AML-193 (cell line): ENCODE measurements at regions not wholly inside any gene's neighbourhood (a gene's known extent, or its start where the extent isn't known, plus 50 kb on each side); places are given as distances from the start of the nearest gene placed in this dataset.
"Not testable (repeated sequence)": the region's sequence is repeated elsewhere in the genome, so short reads cannot be mapped to it uniquely, and the experiment has no call there.

Experiments used
- DNase-seq, 2 experiments: peaks; one replicate each; lab custom pipeline; 2025; lab: John Stamatoyannopoulos, UW

GRCh38 chrX:120702337-120702736, 72.5 kb upstream of the C1GALT1C1 start:
- DNase-seq: not testable (repeated sequence)

GRCh38 chrX:120697053-120697452, 67.2 kb upstream of the C1GALT1C1 start:
- DNase-seq: no peak

- DNase-seq: no peak
These were observed 62.5 kb upstream of the C1GALT1C1 start for GRCh38 chrX:120692319-120692718.

- no peak for DNase-seq
These were observed 61.1 kb upstream of the C1GALT1C1 start for GRCh38 chrX:120690941-120691340.

GRCh38 chrX:120690344-120690743, 60.5 kb upstream of the C1GALT1C1 start:
- no peak for DNase-seq

- no peak for DNase-seq
These were observed 50.2 kb upstream of the C1GALT1C1 start for GRCh38 chrX:120680090-120680489.
